HepG2 (cell line): ENCODE measurements at regions not wholly inside any gene's neighbourhood (a gene's known extent, or its start where the extent isn't known, plus 50 kb on each side); places are given as distances from the start of the nearest gene placed in this dataset.

Experiments
- ATAC-seq: fragments of 200-7000 bp; cut with Tn5 transposase; 3 replicates; pipeline ENCODE4 v1.9.1; 2020; ENCODE audit warnings: mild to moderate bottlenecking, moderate library complexity
- BruUV-seq: library from RNA; stranded (reverse); fragments of 400-500 nt; replicated peaks from 2 replicates; lab custom pipeline; 2021; lab: Mats Ljungman, UMichigan
- CTCF ChIA-PET: fragments of 300-600 bp; formaldehyde crosslinking; extraction: SDS; loops from one replicate; lab custom pipeline; 2021; ENCODE audit warnings: low total read pairs, inconsistent platforms, low intra/inter-chr PET ratio; lab: Yijun Ruan, JAX
- POLR2A ChIA-PET: fragments of 350-600 bp; sonication (Branson Sonifier 250); formaldehyde crosslinking; loops from one replicate; lab custom pipeline; 2020; ENCODE audit warnings: antibody characterized with exemption, inconsistent platforms; lab: Yijun Ruan, JAX
- DNase-seq: peaks from one replicate; pipeline ENCODE4 v3.0.0-alpha.2; 2015; ENCODE audit warnings: low spot score
- FAIRE-seq: peaks from 3 replicates; lab custom pipeline; 2011; peaks lifted over from hg19 to GRCh38; lab: Jason Lieb, UNC
- H2AFZ ChIP-seq: one replicate; pipeline ENCODE4 v1.6.1; 2011; ENCODE audit warnings: low read length, inconsistent platforms
- H3K27ac ChIP-seq: fragments of 300-600 bp; 3 replicates; pipeline ENCODE4 v1.8.0; 2011; ENCODE audit warnings: mixed run types, mild to moderate bottlenecking, mixed read lengths, low read length, inconsistent platforms; ENCODE audit not compliant: insufficient read depth; ENCODE audit errors: extremely low read length
- H3K27me3 ChIP-seq, 2 experiments: fragments of 200-600 bp in 1 of 2; 2 replicates in 1 of 2; 3 replicates in 1 of 2; pipeline versions ENCODE4 v1.6.0 to v1.8.0; 2011; ENCODE audit warnings: low read length in 2 of 2, mild to moderate bottlenecking in 2 of 2, moderate library complexity in 2 of 2, inconsistent platforms in 1 of 2; ENCODE audit not compliant: insufficient read depth in 2 of 2, control insufficient read depth in 1 of 2
- H3K36me3 ChIP-seq, 2 experiments: fragments of 200-600 bp in 1 of 2; replicated peaks in 1 of 2; 2 replicates in 1 of 2; 3 replicates in 1 of 2; pipeline versions ENCODE4 v1.5.1 to v1.8.0; 2011; ENCODE audit warnings: low read length in 2 of 2, inconsistent platforms in 1 of 2; ENCODE audit not compliant: insufficient read depth in 2 of 2, control insufficient read depth in 1 of 2
- H3K4me1 ChIP-seq: 2 replicates; pipeline ENCODE4 v1.5.1; 2012; ENCODE audit warnings: low read length, inconsistent platforms; ENCODE audit not compliant: insufficient read depth
- H3K4me2 ChIP-seq: 2 replicates; pipeline ENCODE4 v1.6.0; 2011; ENCODE audit warnings: low read depth, low read length, inconsistent platforms
- H3K4me3 ChIP-seq, 3 experiments: fragments of 200-600 bp in 1 of 3; sonication (generic), shearing (Covaris generic) in 1 of 3; replicated peaks in 1 of 3; 2 replicates each; pipeline ENCODE4 v1.5.1; 2011 to 2016; ENCODE audit warnings: low read length in 3 of 3, inconsistent platforms in 2 of 3, low read depth in 2 of 3, mild to moderate bottlenecking in 2 of 3, control low read depth in 1 of 3, mixed read lengths in 1 of 3; ENCODE audit not compliant: insufficient read depth in 1 of 3
- H3K79me2 ChIP-seq: one replicate; pipeline ENCODE4 v1.6.1; 2011; ENCODE audit warnings: low read length, inconsistent platforms; ENCODE audit not compliant: insufficient read depth
- H3K9ac ChIP-seq: 2 replicates; pipeline ENCODE4 v1.6.0; 2011; ENCODE audit warnings: mild to moderate bottlenecking, low read depth, low read length, inconsistent platforms; ENCODE audit not compliant: insufficient read depth
- H3K9me3 ChIP-seq: 2 replicates; pipeline ENCODE4 v1.5.1; 2012; ENCODE audit warnings: mild to moderate bottlenecking, low read length
- H4K20me1 ChIP-seq: 2 replicates; pipeline ENCODE4 v1.6.0; 2011; ENCODE audit warnings: inconsistent platforms, mild to moderate bottlenecking, low read length, moderate library complexity; ENCODE audit not compliant: insufficient read depth
- ESRRA ChIP-seq: sonication (generic); formaldehyde crosslinking; IDR thresholded peaks from 2 replicates; pipeline ENCODE4 v1.5.1; 2020; ENCODE audit warnings: mild to moderate bottlenecking, low read depth, missing genetic modification reagents
- MAFF ChIP-seq: IDR thresholded peaks from 2 replicates; pipeline ENCODE4 v1.6.1; 2011; ENCODE audit warnings: low read depth, low read length, improper control_type of control experiment
- MAFK ChIP-seq, 2 experiments: IDR thresholded peaks in 1 of 2; conservative IDR thresholded peaks in 1 of 2; 2 replicates each; pipeline ENCODE4 v1.6.1; 2011; ENCODE audit warnings: improper control_type of control experiment in 2 of 2, low read length in 2 of 2
- NRL ChIP-seq: sonication (generic); formaldehyde crosslinking; IDR thresholded peaks from 2 replicates; pipeline ENCODE4 v1.5.0; 2020; ENCODE audit warnings: missing genetic modification reagents, mild to moderate bottlenecking, moderate library complexity, borderline replicate concordance
- POGZ ChIP-seq: sonication (generic); formaldehyde crosslinking; IDR thresholded peaks from 2 replicates; pipeline ENCODE4 v1.4.0; 2020; ENCODE audit warnings: mild to moderate bottlenecking, missing genetic modification reagents
- SSRP1 ChIP-seq: IDR thresholded peaks from 2 replicates; pipeline ENCODE4 v1.6.1; 2016; ENCODE audit warnings: control low read depth
- STAG1 ChIP-seq: sonication (generic); formaldehyde crosslinking; IDR thresholded peaks from 2 replicates; pipeline ENCODE4 v1.4.0; 2020; ENCODE audit warnings: missing genetic modification reagents
- ZKSCAN5 ChIP-seq: sonication (generic); formaldehyde crosslinking; IDR thresholded peaks from 2 replicates; pipeline ENCODE4 v1.5.1; 2020; ENCODE audit warnings: mild to moderate bottlenecking, missing genetic modification reagents
- ZNF605 ChIP-seq: sonication (generic); formaldehyde crosslinking; IDR thresholded peaks from 2 replicates; pipeline ENCODE4 v1.8.0; 2022; ENCODE audit warnings: mild to moderate bottlenecking, missing genetic modification reagents
- ZNF792 ChIP-seq: IDR thresholded peaks from 2 replicates; pipeline ENCODE4 v1.6.1; 2016
- WGBS: methylation state at CpG from one replicate; pipeline ENCODE4 v1.1.6; 2017; ENCODE audit warnings: low lambda C conversion rate; 5-methylcytosine and 5-hydroxymethylcytosine counted together
- in situ Hi-C: cut with HindIII; loops from 2 replicates; pipeline ENCODE4 v1.10.0; 2017; ENCODE audit warnings: low pct_unique_long_range_greater_than_20kb; ENCODE audit not compliant: extremely low pct_ligation_motif_present
- intact Hi-C: fragments of 100-400 bp; cut with micrococcal nuclease; formaldehyde crosslinking; loops from one replicate; pipeline ENCODE4 v1.10.0; 2022; ENCODE audit not compliant: unreplicated experiment
- TF ChIP-seq, protein P1 (sequence below): sonication (generic); formaldehyde crosslinking; IDR thresholded peaks from 2 replicates; pipeline ENCODE4 v1.8.0; 2022; ENCODE audit warnings: mild to moderate bottlenecking, missing genetic modification reagents, borderline replicate concordance
- TF ChIP-seq, protein P2 (sequence below): sonication (generic); formaldehyde crosslinking; IDR thresholded peaks from 2 replicates; pipeline ENCODE4 v1.5.1; 2020; ENCODE audit warnings: missing genetic modification reagents, mild to moderate bottlenecking, borderline replicate concordance

DNA sequence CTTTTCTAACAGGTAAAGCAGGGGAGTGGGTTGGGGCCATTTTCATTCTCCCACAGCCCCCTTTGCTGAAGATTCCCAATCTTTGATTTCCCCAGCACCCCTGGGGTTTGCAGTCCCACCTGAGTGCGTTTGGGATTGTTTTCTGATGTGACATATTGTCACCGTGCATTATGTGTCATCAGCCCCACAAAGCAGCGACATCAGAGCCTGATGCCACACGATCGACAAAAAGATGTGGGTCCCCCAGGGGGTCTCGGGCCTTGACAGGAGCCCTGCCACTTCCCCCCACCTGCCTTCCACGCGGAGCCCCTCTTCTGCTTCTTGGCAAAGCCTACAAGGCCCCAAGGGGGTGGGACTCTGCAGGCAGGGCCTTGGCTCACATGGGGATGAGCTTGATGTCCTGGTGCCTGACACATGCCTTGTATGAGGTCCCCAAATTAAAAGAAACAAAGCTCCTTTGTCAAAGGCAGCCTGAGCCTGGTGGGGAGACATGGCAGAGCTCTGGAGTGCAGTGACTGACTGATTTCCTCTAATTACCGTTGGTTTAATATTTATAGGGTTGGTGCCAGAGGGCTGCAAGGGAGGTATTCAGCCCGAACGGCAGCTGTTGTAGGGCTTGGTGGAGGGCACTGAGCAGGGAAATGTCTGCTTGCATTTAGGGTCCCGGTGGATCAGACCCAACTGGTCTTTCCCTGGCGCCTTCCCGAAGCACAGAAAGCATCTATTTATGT is 149.2 kb downstream of the MIAT start (continued):
- TF ChIP-seq ZNF605 (CRISPR knock-in tag) (no peak), SSRP1 (CRISPR knock-in tag) (no peak), POGZ (CRISPR knock-in tag) (no peak), ZKSCAN5 (no peak), ESRRA (CRISPR knock-in tag) (no peak), NRL (CRISPR knock-in tag) (no peak), STAG1 (no peak)
- TF ChIP-seq, protein P1, sequence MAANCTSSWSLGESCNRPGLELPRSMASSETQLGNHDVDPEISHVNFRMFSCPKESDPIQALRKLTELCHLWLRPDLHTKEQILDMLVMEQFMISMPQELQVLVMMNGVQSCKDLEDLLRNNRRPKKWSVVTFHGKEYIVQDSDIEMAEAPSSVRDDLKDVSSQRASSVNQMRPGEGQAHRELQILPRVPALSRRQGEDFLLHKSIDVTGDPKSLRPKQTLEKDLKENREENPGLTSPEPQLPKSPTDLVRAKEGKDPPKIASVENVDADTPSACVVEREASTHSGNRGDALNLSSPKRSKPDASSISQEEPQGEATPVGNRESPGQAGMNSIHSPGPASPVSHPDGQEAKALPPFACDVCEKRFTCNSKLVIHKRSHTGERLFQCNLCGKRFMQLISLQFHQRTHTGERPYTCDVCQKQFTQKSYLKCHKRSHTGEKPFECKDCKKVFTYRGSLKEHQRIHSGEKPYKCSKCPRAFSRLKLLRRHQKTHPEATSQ (CRISPR knock-in tag), result no peak
- TF ChIP-seq, protein P2, sequence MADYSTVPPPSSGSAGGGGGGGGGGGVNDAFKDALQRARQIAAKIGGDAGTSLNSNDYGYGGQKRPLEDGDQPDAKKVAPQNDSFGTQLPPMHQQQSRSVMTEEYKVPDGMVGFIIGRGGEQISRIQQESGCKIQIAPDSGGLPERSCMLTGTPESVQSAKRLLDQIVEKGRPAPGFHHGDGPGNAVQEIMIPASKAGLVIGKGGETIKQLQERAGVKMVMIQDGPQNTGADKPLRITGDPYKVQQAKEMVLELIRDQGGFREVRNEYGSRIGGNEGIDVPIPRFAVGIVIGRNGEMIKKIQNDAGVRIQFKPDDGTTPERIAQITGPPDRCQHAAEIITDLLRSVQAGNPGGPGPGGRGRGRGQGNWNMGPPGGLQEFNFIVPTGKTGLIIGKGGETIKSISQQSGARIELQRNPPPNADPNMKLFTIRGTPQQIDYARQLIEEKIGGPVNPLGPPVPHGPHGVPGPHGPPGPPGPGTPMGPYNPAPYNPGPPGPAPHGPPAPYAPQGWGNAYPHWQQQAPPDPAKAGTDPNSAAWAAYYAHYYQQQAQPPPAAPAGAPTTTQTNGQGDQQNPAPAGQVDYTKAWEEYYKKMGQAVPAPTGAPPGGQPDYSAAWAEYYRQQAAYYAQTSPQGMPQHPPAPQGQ, result no peak

GRCh38 chr22:26811647-26811992 is 154.2 kb downstream of the MIAT start:
- CTCF ChIA-PET, result no interaction called here
- Histone ChIP-seq H2AFZ (no peak overlapping the region), H3K79me2 (no peaks in the 10 kb centered on the region), H3K4me1 (no peaks in the 10 kb centered on the region), H3K27ac (no peak overlapping the region), H3K9ac (no peak overlapping the region), H4K20me1 (no peaks in the 10 kb centered on the region), H3K4me3 (no peak overlapping the region), H3K9me3 (no peaks in the 10 kb centered on the region), H3K4me2 (no peak overlapping the region), H3K27me3 (peaks cover 0 to 1% of the 10 kb centered on the region in 2 experiments; a peak in 2 of 5 replicates), H3K36me3 (no peaks in the 10 kb centered on the region)
- intact Hi-C loops, result no loop called here
- POLR2A ChIA-PET, result no interaction called here
- TF ChIP-seq MAFK (conservative IDR thresholded peaks at IDR 0.05 in 1 of 2, IDR thresholded peaks at IDR 0.05 in 1 of 2; ENCODE audit: low read length in 2 of 2) (peak; percentile 43 to 47; a peak in 3 of 4 replicates), MAFF (peak; percentile 32; the same call in 1 of the 2 replicates), ZNF792 (no peak)
- DNase-seq (no peak), ATAC-seq (no peak), FAIRE-seq (no peak)
- 27% methylated on average over 4 of the region's 4 CpGs for WGBS
- in situ Hi-C loops, result no loop called here
- BruUV-seq, result no TSS peak
